8988T (cell line): ENCODE measurements at regions not wholly inside any gene's neighbourhood (a gene's known extent, or its start where the extent isn't known, plus 50 kb on each side); places are given as distances from the start of the nearest gene placed in this dataset.

Experiments
- DNase-seq: peaks from one replicate; pipeline ENCODE4 v3.0.0; 2011

DNA sequence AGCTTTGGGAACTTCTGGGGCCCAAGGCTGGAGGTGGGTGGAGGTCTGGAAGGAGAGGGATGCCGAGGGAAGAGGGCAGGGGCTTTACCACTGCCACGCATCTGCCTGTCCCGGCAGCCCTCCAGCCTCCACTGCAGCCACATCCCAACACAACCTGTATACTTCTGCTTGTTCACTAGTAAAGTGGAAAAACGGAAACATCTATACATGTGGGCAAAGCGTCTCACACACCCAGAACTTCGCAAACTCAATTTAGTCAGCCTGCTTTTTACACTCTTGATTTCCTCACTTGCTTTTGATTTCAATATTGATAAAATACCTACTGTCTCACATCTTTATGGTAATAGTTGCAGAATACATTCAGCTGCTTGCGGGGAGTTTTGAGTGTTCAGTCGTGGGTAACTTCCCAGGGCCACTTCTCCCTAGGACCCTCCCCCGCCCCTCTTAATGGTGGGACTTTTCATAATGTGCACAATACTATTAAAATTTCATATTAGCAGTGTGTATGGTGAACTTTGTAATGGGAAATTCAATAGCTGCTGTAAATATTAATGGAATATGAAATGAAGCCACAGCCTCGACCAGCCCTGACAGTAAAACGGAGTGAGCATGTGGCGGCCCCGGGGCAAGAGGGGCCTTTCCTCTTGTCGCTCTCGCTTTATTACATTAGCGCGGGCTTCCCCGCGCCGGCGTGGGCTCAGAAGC is 85.2 kb downstream of the NR2F2 start:
- no peak for DNase-seq

DNA sequence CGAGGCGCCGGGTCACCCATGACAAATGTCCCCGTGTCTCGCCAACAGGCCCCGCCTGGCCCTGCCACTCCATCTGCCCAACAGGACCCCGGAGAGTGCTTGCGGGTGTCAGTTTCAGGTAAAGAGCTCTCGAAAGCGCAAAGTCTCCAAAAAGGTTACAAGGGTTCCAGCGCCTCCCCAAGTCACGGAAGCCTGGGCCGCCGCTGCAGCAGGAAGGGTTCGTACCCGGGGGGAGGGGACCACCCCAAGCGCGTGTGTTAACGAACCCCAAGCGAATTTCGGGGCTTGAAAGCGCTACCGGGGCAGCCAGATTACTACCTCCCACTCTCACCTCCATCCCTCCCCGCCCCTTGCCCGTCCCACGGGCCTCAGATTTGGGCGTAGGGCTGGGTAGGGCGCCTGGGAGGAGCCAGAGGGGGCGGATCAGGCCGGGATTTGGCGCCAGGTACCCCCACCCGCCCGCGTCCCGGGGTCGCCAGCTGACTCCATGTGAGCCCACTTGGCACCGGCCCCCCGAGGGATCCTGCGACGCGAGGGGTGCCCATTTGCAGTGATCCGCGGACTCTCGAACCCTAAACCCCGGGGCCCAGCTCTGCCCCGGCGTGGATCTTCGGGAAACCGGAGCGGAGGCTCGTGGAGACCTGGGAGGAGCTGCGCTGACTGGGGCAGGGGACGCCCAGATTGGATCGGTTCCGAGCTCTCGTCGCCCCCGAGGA is 85.9 kb downstream of the NR2F2 start:
- DNase-seq = no peak

- DNase-seq = no peak
These were observed 86.6 kb downstream of the NR2F2 start for GRCh38 chr15:96416934-96417759.

GRCh38 chr15:96417760-96418130 is 87.2 kb downstream of the NR2F2 start:
- no peak for DNase-seq

- DNase-seq = no peak
These were observed 87.6 kb downstream of the NR2F2 start for GRCh38 chr15:96418146-96418545.

DNA sequence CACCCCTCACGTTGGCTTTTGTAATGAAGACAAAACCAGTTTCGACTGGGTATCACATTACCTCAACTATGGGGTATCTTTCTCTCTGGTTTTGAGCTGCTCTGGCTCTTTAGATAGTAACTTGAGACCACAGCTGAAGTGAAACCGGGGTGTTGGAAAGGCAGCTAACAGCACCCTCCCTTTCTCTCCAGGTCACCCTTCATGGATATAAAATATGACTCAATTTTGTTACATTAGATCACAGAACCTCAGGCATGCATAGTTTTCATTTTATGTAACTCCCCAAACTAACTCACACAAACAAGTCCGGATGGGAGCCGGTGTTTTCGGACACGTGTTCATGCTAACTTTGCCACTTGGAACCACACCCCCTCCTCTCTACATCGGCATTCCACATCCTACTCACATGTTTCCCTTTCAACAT is 90.7 kb downstream of the NR2F2 start:
- no peak for DNase-seq

GRCh38 chr15:96422125-96422524 is 91.6 kb downstream of the NR2F2 start:
- no peak for DNase-seq

- no peak for DNase-seq
These were observed 94.2 kb downstream of the NR2F2 start for GRCh38 chr15:96424674-96425073.

DNA sequence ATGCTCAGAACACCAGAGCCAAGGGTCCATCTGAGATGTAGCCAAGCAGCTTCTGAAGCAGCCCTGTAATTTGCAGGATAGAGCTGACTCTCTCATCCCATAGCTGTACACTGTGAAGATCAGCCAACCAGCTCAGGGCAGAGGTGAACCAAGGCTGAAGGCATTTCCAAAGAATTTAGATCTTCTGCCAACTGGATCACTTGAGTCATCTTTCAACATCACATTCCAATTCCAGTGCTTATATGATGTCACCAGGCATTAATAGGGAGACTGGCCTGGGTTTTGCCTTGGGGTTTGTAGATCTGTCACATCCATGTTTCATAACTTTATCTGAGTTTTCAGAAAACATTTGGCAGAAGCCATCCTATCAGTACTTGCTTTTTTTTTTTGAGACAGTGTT is 98.2 kb downstream of the NR2F2 start:
- DNase-seq = no peak

DNA sequence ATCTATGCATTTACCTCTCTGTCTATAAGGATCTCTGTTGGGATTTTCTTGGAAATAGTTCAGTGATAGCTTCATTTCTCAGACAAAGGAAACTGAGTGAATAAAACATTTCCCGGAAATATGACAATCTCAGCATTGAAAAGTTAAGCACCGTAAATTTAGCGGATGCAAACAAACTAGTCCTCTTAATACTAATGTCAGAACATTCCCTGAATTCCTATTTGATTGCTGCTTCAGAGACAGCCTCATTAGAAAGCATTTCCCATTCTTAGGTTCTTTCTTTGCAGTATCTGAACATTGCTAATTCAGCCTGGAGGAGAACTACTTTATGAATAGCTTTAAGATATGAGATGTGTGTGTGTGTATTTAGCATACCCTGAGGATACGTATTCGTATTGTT is 101.3 kb downstream of the NR2F2 start:
- no peak for DNase-seq

DNA sequence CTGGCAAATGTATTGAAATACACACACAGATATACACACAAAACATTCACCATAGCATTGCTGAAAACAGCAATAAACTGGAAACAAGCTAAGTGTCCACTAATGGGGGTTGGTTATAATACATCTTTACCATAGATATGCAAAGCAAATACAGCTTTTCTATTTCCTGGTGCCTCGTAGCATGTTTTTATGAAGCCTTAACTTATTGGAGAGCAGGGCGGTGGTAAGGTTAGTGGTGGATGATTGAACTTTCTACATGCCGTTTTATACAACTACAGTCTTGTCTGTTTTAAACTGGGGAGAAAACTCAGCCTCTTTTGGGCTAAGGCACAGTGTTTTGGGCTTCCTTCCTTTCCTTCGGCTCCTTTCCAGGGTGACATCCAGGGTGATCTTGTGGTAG is 104.5 kb downstream of the NR2F2 start:
- DNase-seq = no peak

- DNase-seq = no peak
These were observed 105.3 kb downstream of the NR2F2 start for GRCh38 chr15:96435841-96436240.

- DNase-seq = no peak
These were observed 110.5 kb downstream of the NR2F2 start for GRCh38 chr15:96440978-96441377.

- DNase-seq = no peak
These were observed 111.6 kb downstream of the NR2F2 start for GRCh38 chr15:96442076-96442475.

DNA sequence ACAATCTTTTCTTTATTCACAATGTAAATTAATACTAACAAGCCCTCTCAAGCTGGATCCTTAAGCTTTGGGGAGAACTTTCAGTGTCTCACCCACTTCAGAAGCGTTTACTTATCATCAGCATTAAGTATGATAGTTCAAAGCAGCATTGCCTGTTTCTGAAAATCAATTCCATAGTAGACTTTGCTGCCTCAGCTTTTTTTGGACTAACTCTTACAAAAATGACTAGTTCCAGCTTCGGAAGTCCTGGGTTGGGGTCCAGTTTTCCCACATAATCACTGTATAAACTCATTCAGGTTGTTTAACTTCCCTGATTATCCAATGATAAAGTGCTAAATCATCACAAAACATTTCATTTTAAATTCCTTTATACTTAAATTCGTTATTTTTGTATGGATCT is 114.4 kb downstream of the NR2F2 start:
- DNase-seq = no peak

GRCh38 chr15:96448923-96449322 is 118.4 kb downstream of the NR2F2 start:
- DNase-seq = no peak

DNA sequence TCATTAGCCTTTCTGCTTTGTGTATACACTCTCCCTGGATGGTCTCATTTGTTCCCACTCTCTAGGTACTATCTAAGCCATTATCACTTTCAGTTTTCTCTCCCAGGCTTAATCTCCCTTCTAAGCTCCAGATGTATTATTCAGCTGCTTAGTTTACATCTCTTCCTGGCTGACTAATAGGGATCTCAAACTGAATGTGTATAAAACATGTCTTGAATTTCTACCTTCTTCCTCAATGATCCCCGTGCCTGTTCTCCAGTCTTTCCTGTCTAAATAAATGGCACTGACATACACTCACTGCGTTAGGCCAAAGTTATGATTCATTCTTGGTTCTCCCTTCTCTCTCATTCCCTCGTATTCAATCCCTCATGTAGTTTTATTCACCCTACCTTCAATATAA is 127.3 kb downstream of the NR2F2 start:
- DNase-seq = no peak

DNA sequence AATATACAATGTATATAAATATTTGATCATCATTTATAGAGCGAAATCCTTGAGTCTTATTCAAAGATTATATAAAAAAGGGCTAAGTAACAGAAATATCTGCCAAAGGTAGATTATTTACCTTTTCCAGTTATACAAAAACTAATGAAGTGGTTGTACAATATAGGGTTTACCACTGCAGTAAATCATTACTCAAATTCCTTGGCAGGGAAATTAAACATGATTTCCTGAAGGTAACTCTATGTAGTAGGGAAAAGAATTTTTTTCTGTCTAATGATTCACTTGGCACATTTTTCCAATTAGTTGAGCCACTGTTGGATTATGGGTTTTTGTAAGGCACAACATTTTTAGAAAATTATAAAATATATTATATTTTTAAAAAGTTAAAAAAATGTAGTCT is 129.6 kb downstream of the NR2F2 start:
- no peak for DNase-seq

DNA sequence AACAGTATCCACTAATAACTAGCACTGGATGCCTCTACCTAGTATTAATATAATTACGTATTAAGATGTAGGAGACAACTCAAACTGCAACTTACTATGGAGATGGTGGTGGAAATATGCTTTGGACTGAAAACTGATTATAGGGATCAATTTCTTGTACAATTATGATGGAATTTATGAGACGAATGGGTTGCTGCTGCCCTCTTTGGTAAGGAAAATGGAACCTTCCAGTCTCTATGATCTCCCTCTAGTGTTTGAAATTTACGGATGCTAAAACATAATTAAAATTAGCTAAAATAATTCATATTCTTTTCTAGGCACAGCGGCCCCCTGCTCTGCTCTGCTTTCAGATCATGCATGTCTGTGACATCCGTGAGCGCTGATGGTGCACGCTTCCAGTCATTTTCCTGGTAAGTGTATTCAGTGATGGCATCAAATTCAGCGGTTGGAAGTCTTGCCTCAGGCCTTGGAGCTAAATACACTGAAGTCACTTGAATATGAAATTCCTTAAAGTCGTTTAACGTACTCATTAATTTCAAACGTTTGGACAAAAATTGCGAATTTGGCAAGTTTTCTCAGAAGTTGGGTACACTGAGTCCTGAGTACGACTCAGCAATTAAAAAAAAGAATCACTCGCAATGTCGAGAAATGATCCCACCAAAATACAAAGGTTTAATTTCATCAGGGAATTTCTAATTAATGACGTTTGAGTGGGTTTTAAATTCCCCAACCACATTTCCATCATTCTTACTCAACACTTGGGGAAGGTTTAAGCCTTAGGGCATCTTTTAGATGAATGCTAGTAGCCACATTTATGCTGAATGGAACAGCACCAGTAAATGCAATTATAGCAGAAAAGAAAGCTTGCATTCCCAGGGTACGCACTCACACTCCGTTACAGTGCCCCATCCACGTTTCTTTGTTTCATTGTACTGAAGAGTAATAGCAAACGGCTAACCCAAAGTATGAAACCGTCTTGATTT is 132.6 kb downstream of the NR2F2 start:
- no peak for DNase-seq

DNA sequence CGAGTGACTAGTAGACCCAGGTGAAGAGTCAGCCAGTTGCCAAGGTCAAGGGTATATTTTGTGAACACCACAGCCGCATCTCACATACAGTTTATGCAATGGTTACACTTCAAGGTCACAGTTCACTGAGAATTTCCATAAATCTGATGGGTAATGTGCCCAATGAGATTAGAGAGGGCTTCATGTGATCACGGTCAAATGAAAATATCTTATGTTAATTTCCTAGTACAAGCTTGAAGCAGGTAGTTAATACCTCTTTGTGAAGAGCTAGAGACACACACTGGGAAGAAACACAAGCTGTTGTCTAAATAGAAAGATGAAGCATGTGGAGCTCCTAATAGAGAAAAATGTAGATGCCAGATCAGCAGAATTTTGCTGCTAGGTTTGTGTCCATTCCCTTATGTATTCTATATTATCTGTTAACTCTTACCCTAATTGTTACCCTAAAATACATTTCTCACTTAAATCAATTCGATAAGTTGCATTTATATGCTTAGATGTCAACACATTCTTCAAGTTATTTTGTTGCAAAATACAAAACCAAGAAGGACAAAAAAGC is 136.0 kb downstream of the NR2F2 start:
- no peak for DNase-seq

DNA sequence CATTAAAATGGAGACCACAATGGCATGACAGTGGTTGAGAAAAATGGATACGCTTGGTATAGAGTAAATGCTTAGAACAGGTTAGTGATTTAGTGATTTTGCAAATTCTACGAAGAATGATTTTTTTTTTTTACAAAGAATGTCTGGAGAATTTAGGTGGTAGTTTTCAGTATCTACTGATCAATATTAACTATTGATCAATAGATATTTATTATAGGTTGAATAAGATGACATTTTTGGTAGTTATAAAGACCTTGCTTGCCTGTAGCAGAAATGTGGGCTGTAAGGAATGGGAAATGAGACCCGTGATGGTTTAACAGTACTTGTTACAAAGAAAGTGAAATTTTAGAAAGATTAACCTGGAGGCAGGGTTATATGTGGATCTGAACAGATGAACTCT is 137.5 kb downstream of the NR2F2 start:
- DNase-seq = no peak

DNA sequence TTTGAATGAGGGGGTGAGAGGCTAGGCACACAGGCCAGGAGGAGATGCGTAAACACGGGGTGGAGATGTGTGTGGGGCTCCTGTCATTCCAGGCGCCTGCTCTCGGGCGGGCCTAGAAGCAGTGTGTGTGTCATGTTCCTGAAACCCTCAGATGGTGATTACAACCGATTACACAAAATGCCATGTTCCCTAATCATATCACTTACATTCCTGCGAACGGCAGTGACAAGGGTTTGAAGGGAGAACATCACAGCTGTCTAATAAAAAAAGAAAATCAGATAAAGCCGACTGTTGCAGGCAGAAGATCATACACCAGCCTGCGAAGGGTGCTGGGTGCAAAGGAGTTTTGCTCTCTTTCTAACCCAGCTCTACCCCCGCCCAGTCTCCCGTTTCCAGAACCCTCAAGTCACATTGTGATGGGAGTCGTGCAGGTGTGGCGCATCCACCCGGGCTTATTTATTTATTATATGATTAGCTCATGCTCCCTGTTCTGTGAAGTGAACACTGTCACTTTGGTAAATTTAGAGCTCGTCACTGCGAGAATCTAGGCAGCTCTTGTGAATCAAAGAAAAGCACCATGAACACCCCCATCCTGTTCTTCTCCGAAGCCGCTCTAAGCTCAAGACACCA is 140.3 kb downstream of the NR2F2 start:
- DNase-seq = no peak
